ENCODE measurements at regions not wholly inside any gene's neighbourhood (a gene's known extent, or its start where the extent isn't known, plus 50 kb on each side); places are given as distances from the start of the nearest gene placed in this dataset.

- TF ChIP-seq ZNF532 (CRISPR knock-in tag; IDR thresholded peaks at IDR 0.05; ENCODE audit: borderline replicate concordance): no peak
- no peak for TF ChIP-seq ATF2 (CRISPR knock-in tag; IDR thresholded peaks at IDR 0.05; ENCODE audit: borderline replicate concordance, low read depth)
- TF ChIP-seq NFATC4 (CRISPR knock-in tag; IDR thresholded peaks at IDR 0.05): no peak
- TF ChIP-seq PREB (CRISPR knock-in tag; IDR thresholded peaks at IDR 0.05; ENCODE audit: borderline replicate concordance): no peak
- no peak for TF ChIP-seq ZNF425 (CRISPR knock-in tag; conservative IDR thresholded peaks at IDR 0.05)
- TF ChIP-seq AR (CRISPR knock-in tag; IDR thresholded peaks at IDR 0.05): no peak
Observed at GRCh38 chr17:12415031-12415430, 250.7 kb upstream of the MYOCD start (continued).

- Mint-ChIP-seq H3K27ac (no peak overlapping the region), H3K4me3 (no peak overlapping the region), H3K27me3 (ENCODE audit: low read depth) (no peaks in the 10 kb centered on the region), H3K4me1 (no peaks in the 10 kb centered on the region), H3K9me3 (peaks cover 29% of the 10 kb centered on the region), H3K36me3 (no peaks in the 10 kb centered on the region; the same call in 1 of the 2 replicates)
- DNase-seq (ENCODE audit: low spot score): no peak
- ChIA-PET CTCF (no interaction called here), POLR2A (interaction anchor here (0.5 kb wide), 1 partner anchor 390 kb away, joined by 3 read pairs; no protein-coding TSS in a partner anchor)
- ATAC-seq: no peak
- TF ChIP-seq IRF2 (CRISPR knock-in tag; IDR thresholded peaks at IDR 0.05; ENCODE audit: borderline replicate concordance, low read depth) (no peak), ATF3 (CRISPR knock-in tag; conservative IDR thresholded peaks at IDR 0.05) (no peak), E2F5 (CRISPR knock-in tag; IDR thresholded peaks at IDR 0.05) (no peak), FOXJ3 (CRISPR knock-in tag; IDR thresholded peaks at IDR 0.05; ENCODE audit: borderline replicate concordance) (no peak), CREM (CRISPR knock-in tag; IDR thresholded peaks at IDR 0.05) (no peak), E2F1 (CRISPR knock-in tag; IDR thresholded peaks at IDR 0.05) (no peak), FOXP1 (CRISPR knock-in tag; IDR thresholded peaks at IDR 0.05; ENCODE audit: borderline replicate concordance) (no peak)
Observed at GRCh38 chr17:12421077-12421476, 244.6 kb upstream of the MYOCD start.

Data from WTC11 (cell line).